H1 (cell line): ENCODE measurements at regions not wholly inside any gene's neighbourhood (a gene's known extent, or its start where the extent isn't known, plus 50 kb on each side); places are given as distances from the start of the nearest gene placed in this dataset.

Source experiments
- CTCF ChIA-PET: fragments of 300-600 bp; sonication (Branson Sonifier 250); formaldehyde crosslinking; loops from one replicate; lab custom pipeline; 2021; ENCODE audit not compliant: partially characterized antibody; lab: Charles Lee
- POLR2A ChIA-PET: fragments of 300-600 bp; sonication (Branson Sonifier 250); formaldehyde crosslinking; loops from one replicate; lab custom pipeline; 2021; ENCODE audit warnings: inconsistent platforms; ENCODE audit not compliant: partially characterized antibody; lab: Charles Lee
- DNase-seq, 2 experiments: peaks; one replicate each; pipeline versions ENCODE4 v3.0.0 to v3.0.0-alpha.2; 2010 to 2022; ENCODE audit warnings: low spot score in 2 of 2, low read depth in 1 of 2, mixed read lengths in 1 of 2
- FAIRE-seq: peaks from 2 replicates; lab custom pipeline; 2011; peaks lifted over from hg19 to GRCh38; lab: Jason Lieb, UNC
- H2AFZ ChIP-seq: 2 replicates; pipeline ENCODE4 v1.8.1; 2012; ENCODE audit warnings: low read length, inconsistent platforms
- H2AK5ac ChIP-seq: 2 replicates; pipeline ENCODE4 v1.6.1; 2013; ENCODE audit warnings: low read depth, low read length
- H2BK120ac ChIP-seq: replicated peaks from 2 replicates; pipeline ENCODE3; 2013; ENCODE audit warnings: low read depth, low read length, inconsistent platforms
- H2BK12ac ChIP-seq: 2 replicates; pipeline ENCODE4 v1.6.1; 2013; ENCODE audit warnings: low read depth, low read length
- H2BK15ac ChIP-seq: 2 replicates; pipeline ENCODE4 v1.6.1; 2013; ENCODE audit warnings: low read length
- H2BK20ac ChIP-seq: 2 replicates; pipeline ENCODE4 v1.6.1; 2013; ENCODE audit warnings: low read length
- H2BK5ac ChIP-seq: 2 replicates; pipeline ENCODE4 v1.6.1; 2013; ENCODE audit warnings: low read depth, low read length
- H3K14ac ChIP-seq: 2 replicates; pipeline ENCODE4 v1.6.1; 2013; ENCODE audit warnings: inconsistent platforms; ENCODE audit not compliant: insufficient read length
- H3K18ac ChIP-seq: 2 replicates; pipeline ENCODE4 v1.6.1; 2013; ENCODE audit warnings: low read length; ENCODE audit errors: extremely low read depth
- H3K23ac ChIP-seq: 2 replicates; pipeline ENCODE4 v1.6.1; 2013; ENCODE audit warnings: inconsistent platforms; ENCODE audit not compliant: insufficient read length
- H3K23me2 ChIP-seq: 2 replicates; pipeline ENCODE4 v1.6.1; 2013; ENCODE audit warnings: low read depth, low read length
- H3K27ac ChIP-seq: 2 replicates; pipeline ENCODE4 v1.6.1; 2011; ENCODE audit warnings: low read depth, low read length, inconsistent platforms
- H3K27me3 ChIP-seq, 4 experiments: replicated peaks in 1 of 4; 1 replicate in 1 of 4; 2 replicates in 3 of 4; pipeline versions ENCODE4 v1.6.1 to v1.8.1; 2011 to 2013; ENCODE audit warnings: low read length in 3 of 4, mild to moderate bottlenecking in 3 of 4, inconsistent platforms in 2 of 4, mixed read lengths in 2 of 4, moderate library complexity in 1 of 4; ENCODE audit not compliant: control insufficient read depth in 3 of 4, insufficient read depth in 3 of 4; ENCODE audit errors: extremely low read depth in 1 of 4
- H3K36me3 ChIP-seq, 4 experiments: 2 replicates each; pipeline versions ENCODE4 v1.6.1 to v1.8.1; 2011 to 2013; ENCODE audit warnings: mild to moderate bottlenecking in 4 of 4, low read length in 3 of 4, moderate library complexity in 2 of 4, control low read depth in 1 of 4, inconsistent platforms in 1 of 4; ENCODE audit not compliant: insufficient read depth in 4 of 4, control insufficient read depth in 2 of 4
- H3K4ac ChIP-seq: replicated peaks from 2 replicates; pipeline ENCODE3; 2013; ENCODE audit warnings: low read length, low read depth, mixed read lengths, inconsistent platforms; ENCODE audit not compliant: insufficient read length
- H3K4me1 ChIP-seq, 4 experiments: replicated peaks in 1 of 4; 1 replicate in 1 of 4; 2 replicates in 3 of 4; pipeline versions ENCODE4 v1.6.1 to v1.8.1; 2011 to 2013; ENCODE audit warnings: low read length in 3 of 4, inconsistent platforms in 2 of 4, mixed read lengths in 1 of 4; ENCODE audit not compliant: insufficient read depth in 4 of 4, control insufficient read depth in 3 of 4
- H3K4me2 ChIP-seq, 2 experiments: 2 replicates each; pipeline versions ENCODE4 v1.6.1 to v1.8.1; 2011 to 2013; ENCODE audit warnings: low read depth in 2 of 2, low read length in 2 of 2, control low read depth in 1 of 2, inconsistent platforms in 1 of 2, mild to moderate bottlenecking in 1 of 2; ENCODE audit not compliant: insufficient read depth in 1 of 2
- H3K4me3 ChIP-seq, 4 experiments: fragments of 200-600, 300-600 bp in 1 of 4; sonication (generic), shearing (Covaris generic), sonication (Bioruptor Twin) in 1 of 4; 2 replicates each; pipeline versions ENCODE4 v1.5.1 to v1.8.1; 2011 to 2016; ENCODE audit warnings: low read length in 4 of 4, low read depth in 3 of 4, control low read depth in 2 of 4, inconsistent platforms in 2 of 4, mild to moderate bottlenecking in 2 of 4, mixed read lengths in 1 of 4, moderate library complexity in 1 of 4; ENCODE audit not compliant: insufficient read depth in 2 of 4; ENCODE audit errors: extremely low read depth in 1 of 4
- H3K56ac ChIP-seq: replicated peaks from 2 replicates; pipeline ENCODE3; 2013; ENCODE audit warnings: low read depth, mild to moderate bottlenecking, mixed read lengths, low read length, inconsistent platforms; ENCODE audit not compliant: insufficient read length
- H3K79me1 ChIP-seq: 2 replicates; pipeline ENCODE4 v1.6.1; 2013; ENCODE audit warnings: low read depth, low read length, control low read depth
- H3K79me2 ChIP-seq, 2 experiments: 2 replicates each; pipeline versions ENCODE4 v1.6.1 to v1.8.1; 2012 to 2013; ENCODE audit warnings: low read length in 2 of 2, mild to moderate bottlenecking in 2 of 2, inconsistent platforms in 1 of 2; ENCODE audit not compliant: insufficient read depth in 2 of 2, control insufficient read depth in 1 of 2
- H3K9ac ChIP-seq, 4 experiments: replicated peaks in 1 of 4; 1 replicate in 1 of 4; 2 replicates in 3 of 4; pipeline versions ENCODE4 v1.6.1 to v1.8.1; 2011 to 2013; ENCODE audit warnings: low read depth in 3 of 4, low read length in 3 of 4, control low read depth in 2 of 4, mild to moderate bottlenecking in 2 of 4, moderate library complexity in 2 of 4, inconsistent platforms in 1 of 4; ENCODE audit errors: extremely low read depth in 1 of 4
- H3K9me3 ChIP-seq, 2 experiments: 2 replicates each; pipeline versions ENCODE4 v1.6.1 to v1.8.1; 2012 to 2013; ENCODE audit warnings: mild to moderate bottlenecking in 2 of 2, moderate library complexity in 2 of 2, control low read depth in 1 of 2, inconsistent platforms in 1 of 2, low read depth in 1 of 2, low read length in 1 of 2, mixed read lengths in 1 of 2; ENCODE audit not compliant: insufficient read depth in 2 of 2
- H4K20me1 ChIP-seq, 2 experiments: replicated peaks in 1 of 2; 2 replicates each; pipeline versions ENCODE3 to v1.8.1; 2011 to 2013; ENCODE audit warnings: inconsistent platforms in 2 of 2, low read length in 2 of 2, mild to moderate bottlenecking in 1 of 2; ENCODE audit not compliant: insufficient read depth in 2 of 2, control insufficient read depth in 1 of 2
- H4K5ac ChIP-seq: 2 replicates; pipeline ENCODE4 v1.6.1; 2013; ENCODE audit warnings: low read length, low read depth, mixed read lengths, inconsistent platforms; ENCODE audit not compliant: insufficient read length
- H4K8ac ChIP-seq: 2 replicates; pipeline ENCODE4 v1.8.0; 2013; ENCODE audit warnings: mild to moderate bottlenecking, moderate library complexity, low read length, inconsistent platforms; ENCODE audit not compliant: insufficient read depth; ENCODE audit errors: extremely low read depth
- H4K91ac ChIP-seq: replicated peaks from 2 replicates; pipeline ENCODE3; 2013; ENCODE audit warnings: low read length, mixed read lengths, inconsistent platforms; ENCODE audit not compliant: insufficient read length
- CEBPB ChIP-seq: IDR thresholded peaks from 2 replicates; pipeline ENCODE4 v1.6.1; 2012; ENCODE audit warnings: low read depth, low read length
- WGBS, 2 experiments: shearing (Covaris generic) in 1 of 2; methylation state at CpG; one replicate each; pipeline versions ENCODE4 v1.1.6 to v1.1.7; 2013 to 2015; ENCODE audit warnings: low lambda C conversion rate in 2 of 2, mixed read lengths in 2 of 2, inconsistent platforms in 1 of 2, low coverage in 1 of 2, missing lambda C conversion rate in 1 of 2; ENCODE audit not compliant: insufficient replicate concordance in 2 of 2, insufficient coverage in 1 of 2, insufficient read length in 1 of 2; ENCODE audit errors: extremely low coverage in 1 of 2, missing lambda C conversion rate in 1 of 2; 5-methylcytosine and 5-hydroxymethylcytosine counted together

- H3K4me1 ChIP-seq, result no peaks in the 10 kb centered on the region
- H2AFZ ChIP-seq, result no peak overlapping the region
- H3K4ac ChIP-seq, result no peak overlapping the region
- no peak overlapping the region for H3K27ac ChIP-seq
- POLR2A ChIA-PET, result no interaction called here
- H2BK120ac ChIP-seq, result no peak overlapping the region
- H3K36me3 ChIP-seq, result no peaks in the 10 kb centered on the region
- FAIRE-seq (no peak), DNase-seq (no peak)
- no peak overlapping the region for H3K23ac ChIP-seq
- H4K5ac ChIP-seq, result no peak overlapping the region
- no peaks in the 10 kb centered on the region for H3K79me1 ChIP-seq
- no peak for TF ChIP-seq CEBPB
- H2BK12ac ChIP-seq, result no peak overlapping the region
- no peak overlapping the region for H3K4me2 ChIP-seq
- H4K91ac ChIP-seq, result no peak overlapping the region
- H4K8ac ChIP-seq, result no peak overlapping the region
- H3K9ac ChIP-seq, result no peak overlapping the region
- H2BK20ac ChIP-seq, result no peak overlapping the region
- no peaks in the 10 kb centered on the region for H4K20me1 ChIP-seq
- no peaks in the 10 kb centered on the region for H3K27me3 ChIP-seq
- no peak overlapping the region for H3K56ac ChIP-seq
- H2BK5ac ChIP-seq, result no peak overlapping the region
- H3K9me3 ChIP-seq, result no peaks in the 10 kb centered on the region
- H2BK15ac ChIP-seq, result no peak overlapping the region
- H3K4me3 ChIP-seq, result no peak overlapping the region
- WGBS, 2 experiments, result 100% methylated on average over 2 of the region's 2 CpGs; no CpG with 5 or more reads in 1 of the 2 experiments
- H3K18ac ChIP-seq, result no peak overlapping the region
- no peak overlapping the region for H2AK5ac ChIP-seq
- no peaks in the 10 kb centered on the region for H3K79me2 ChIP-seq
- H3K23me2 ChIP-seq, result no peaks in the 10 kb centered on the region
- CTCF ChIA-PET, result no interaction called here
- H3K14ac ChIP-seq, result no peak overlapping the region
Measured at GRCh38 chr7:9124320-9124719, 690.9 kb downstream of the NXPH1 start.
